ENCODE measurements at regions not wholly inside any gene's neighbourhood (a gene's known extent, or its start where the extent isn't known, plus 50 kb on each side); places are given as distances from the start of the nearest gene placed in this dataset.

DNA sequence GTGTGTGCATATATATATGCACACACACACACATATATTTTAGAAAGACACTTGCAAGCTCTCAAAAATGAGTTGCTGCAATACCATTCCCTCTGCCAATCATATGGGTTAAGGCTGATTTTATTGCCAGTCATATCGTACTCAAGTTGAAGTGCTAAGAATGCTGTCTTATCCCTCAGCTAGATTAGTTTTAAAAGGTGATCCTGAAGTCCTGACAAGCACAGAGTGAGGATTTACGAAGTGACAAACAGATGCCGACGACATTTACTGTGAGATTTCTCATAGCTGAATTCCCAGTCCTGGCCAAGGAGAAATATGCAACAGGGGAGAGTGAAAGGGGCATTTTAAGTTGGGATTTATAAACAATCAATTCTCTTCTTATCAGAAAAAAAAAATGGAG is 126.2 kb upstream of the RBFOX1 start:
- H3K9me3 ChIP-seq, result no peaks in the 10 kb centered on the region
- no peaks in the 10 kb centered on the region for H3K36me3 ChIP-seq
- H3K27ac ChIP-seq, result no peak overlapping the region
- H3K4me3 ChIP-seq, result no peak overlapping the region
- H3K4me1 ChIP-seq, result no peaks in the 10 kb centered on the region
- TF ChIP-seq POLR2AphosphoS5 (IDR thresholded peaks at IDR 0.05) (no peak), POLR2A (IDR thresholded peaks at IDR 0.05) (no peak), EP300 (IDR thresholded peaks at IDR 0.05) (no peak)
- TF ChIP-seq, protein P1, sequence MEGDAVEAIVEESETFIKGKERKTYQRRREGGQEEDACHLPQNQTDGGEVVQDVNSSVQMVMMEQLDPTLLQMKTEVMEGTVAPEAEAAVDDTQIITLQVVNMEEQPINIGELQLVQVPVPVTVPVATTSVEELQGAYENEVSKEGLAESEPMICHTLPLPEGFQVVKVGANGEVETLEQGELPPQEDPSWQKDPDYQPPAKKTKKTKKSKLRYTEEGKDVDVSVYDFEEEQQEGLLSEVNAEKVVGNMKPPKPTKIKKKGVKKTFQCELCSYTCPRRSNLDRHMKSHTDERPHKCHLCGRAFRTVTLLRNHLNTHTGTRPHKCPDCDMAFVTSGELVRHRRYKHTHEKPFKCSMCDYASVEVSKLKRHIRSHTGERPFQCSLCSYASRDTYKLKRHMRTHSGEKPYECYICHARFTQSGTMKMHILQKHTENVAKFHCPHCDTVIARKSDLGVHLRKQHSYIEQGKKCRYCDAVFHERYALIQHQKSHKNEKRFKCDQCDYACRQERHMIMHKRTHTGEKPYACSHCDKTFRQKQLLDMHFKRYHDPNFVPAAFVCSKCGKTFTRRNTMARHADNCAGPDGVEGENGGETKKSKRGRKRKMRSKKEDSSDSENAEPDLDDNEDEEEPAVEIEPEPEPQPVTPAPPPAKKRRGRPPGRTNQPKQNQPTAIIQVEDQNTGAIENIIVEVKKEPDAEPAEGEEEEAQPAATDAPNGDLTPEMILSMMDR (IDR thresholded peaks at IDR 0.05), result no peak
- WGBS, 2 donors, result 34 to 50% methylated on average over 4 of the region's 4 CpGs
- DNase-seq (no peak), ATAC-seq (ENCODE audit: low FRiP score in 2 of 2) (no peak)
- H3K27me3 ChIP-seq, result no peaks in the 10 kb centered on the region

DNA sequence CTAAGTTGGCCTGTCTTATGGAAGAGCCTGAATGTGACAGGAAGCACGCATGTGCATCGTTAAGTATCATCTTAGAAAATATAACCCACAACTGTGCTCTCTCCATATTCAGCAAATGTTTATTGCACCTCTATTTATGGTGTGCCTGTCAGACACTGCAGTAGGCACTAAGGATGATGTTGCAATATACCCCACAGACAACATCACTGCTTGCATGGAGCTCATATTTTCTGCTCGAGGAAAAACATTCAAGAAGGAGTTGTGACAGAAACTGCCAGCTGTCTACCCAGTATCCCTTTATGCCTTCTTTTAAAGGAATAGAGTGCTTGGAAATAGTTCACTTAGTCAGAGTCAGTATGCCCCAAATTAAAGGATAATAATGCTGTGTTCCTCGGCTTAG is 132.3 kb upstream of the RBFOX1 start:
- no peak for TF ChIP-seq POLR2A (IDR thresholded peaks at IDR 0.05)
- TF ChIP-seq, protein P1 (IDR thresholded peaks at IDR 0.05), result no peak
- no peak for TF ChIP-seq EP300 (IDR thresholded peaks at IDR 0.05)
- TF ChIP-seq POLR2AphosphoS5 (IDR thresholded peaks at IDR 0.05), result no peak
- ATAC-seq (ENCODE audit: low FRiP score in 2 of 2) (no peak), DNase-seq (no peak)
- Histone ChIP-seq H3K4me1 (no peaks in the 10 kb centered on the region), H3K36me3 (no peaks in the 10 kb centered on the region), H3K27ac (no peak overlapping the region), H3K9me3 (peaks cover 0 to 5% (median 0%) of the 10 kb centered on the region in 4 donors), H3K4me3 (no peak overlapping the region), H3K27me3 (no peaks in the 10 kb centered on the region)
- 54 to 76% methylated on average over 4 of the region's 4 CpGs for WGBS, 2 donors

DNA sequence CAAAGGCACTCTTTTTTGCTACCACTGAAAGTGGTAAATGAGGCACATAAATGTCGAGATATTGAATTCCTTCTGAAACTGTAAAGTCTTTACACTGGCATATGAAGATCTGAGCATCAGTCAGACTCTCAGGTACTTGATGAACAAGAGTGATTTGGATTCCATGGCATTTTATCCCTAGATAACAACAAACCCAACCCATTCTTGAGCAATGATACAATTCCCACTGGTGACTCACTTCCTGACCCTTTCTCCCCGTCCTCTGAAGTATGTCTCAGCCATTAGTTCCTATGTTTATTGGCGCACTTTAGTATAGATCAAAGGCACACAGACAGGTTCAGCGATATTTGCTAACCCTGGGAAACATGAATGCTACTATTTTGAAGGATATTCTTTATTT is 147.0 kb upstream of the RBFOX1 start:
- TF ChIP-seq, protein P1 (IDR thresholded peaks at IDR 0.05), result no peak
- TF ChIP-seq POLR2AphosphoS5 (IDR thresholded peaks at IDR 0.05), result no peak
- TF ChIP-seq POLR2A (IDR thresholded peaks at IDR 0.05), result no peak
- no peak for TF ChIP-seq EP300 (IDR thresholded peaks at IDR 0.05)
- Histone ChIP-seq H3K9me3 (no peaks in the 10 kb centered on the region), H3K27me3 (no peaks in the 10 kb centered on the region), H3K4me3 (no peak overlapping the region), H3K36me3 (no peaks in the 10 kb centered on the region), H3K27ac (no peak overlapping the region), H3K4me1 (no peaks in the 10 kb centered on the region)
- no peak for ATAC-seq (ENCODE audit: low FRiP score in 2 of 2)
- WGBS, 2 donors, result 45 to 60% methylated on average over 4 of the region's 4 CpGs
- no peak for DNase-seq

DNA sequence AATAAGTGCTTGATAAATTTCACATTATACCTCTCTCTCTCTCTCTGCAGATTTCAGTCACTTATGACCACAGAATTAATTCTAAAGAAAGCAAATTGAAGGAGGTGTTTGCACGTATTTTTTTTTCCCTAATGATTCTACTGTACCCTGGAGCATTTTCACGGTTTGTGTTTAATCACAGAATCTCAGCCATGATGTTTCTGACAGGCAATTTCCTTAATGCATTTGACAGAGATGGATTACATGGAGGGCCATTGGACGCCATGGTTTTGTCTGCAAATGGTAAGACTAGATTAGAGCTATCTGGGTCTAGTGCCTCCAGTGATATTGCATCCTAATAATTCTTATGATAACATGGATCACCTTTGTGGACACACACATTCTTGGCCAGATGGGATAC is 147.5 kb upstream of the RBFOX1 start:
- TF ChIP-seq, protein P1 (IDR thresholded peaks at IDR 0.05), result no peak
- no peak for TF ChIP-seq POLR2A (IDR thresholded peaks at IDR 0.05)
- no peak for TF ChIP-seq EP300 (IDR thresholded peaks at IDR 0.05)
- TF ChIP-seq POLR2AphosphoS5 (IDR thresholded peaks at IDR 0.05), result no peak
- no peaks in the 10 kb centered on the region for H3K36me3 ChIP-seq
- H3K9me3 ChIP-seq, result no peaks in the 10 kb centered on the region
- no peak overlapping the region for H3K27ac ChIP-seq
- DNase-seq (no peak), ATAC-seq (ENCODE audit: low FRiP score in 2 of 2) (no peak)
- 48 to 58% methylated on average over 3 of the region's 3 CpGs for WGBS, 2 donors
- H3K4me1 ChIP-seq, result no peaks in the 10 kb centered on the region
- no peaks in the 10 kb centered on the region for H3K27me3 ChIP-seq
- H3K4me3 ChIP-seq, result no peak overlapping the region

DNA sequence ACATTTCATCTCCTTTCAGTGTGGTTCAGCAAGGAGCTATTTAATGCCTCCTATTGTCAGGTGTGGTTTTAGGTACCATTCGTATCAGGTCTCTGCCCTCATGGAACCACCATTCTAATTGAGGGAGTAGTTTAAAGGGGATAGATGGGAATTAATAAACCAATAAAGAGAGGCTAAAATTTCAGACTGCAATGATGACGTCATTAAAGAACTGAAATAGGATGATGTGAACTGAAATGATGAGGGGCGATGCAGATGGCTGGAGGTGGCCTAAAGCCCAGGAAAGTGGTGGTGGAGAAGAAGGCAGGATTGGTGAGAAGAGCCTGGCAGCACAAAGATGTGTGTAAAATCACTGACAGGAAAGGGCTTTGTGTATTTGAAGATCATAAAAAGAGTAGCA is 148.9 kb upstream of the RBFOX1 start:
- ATAC-seq (ENCODE audit: low FRiP score in 2 of 2) (no peak), DNase-seq (no peak)
- 78 to 87% methylated on average over 3 of the region's 3 CpGs for WGBS, 2 donors
- Histone ChIP-seq H3K4me1 (no peaks in the 10 kb centered on the region), H3K36me3 (no peaks in the 10 kb centered on the region), H3K27me3 (no peaks in the 10 kb centered on the region), H3K27ac (no peak overlapping the region), H3K4me3 (no peak overlapping the region), H3K9me3 (no peaks in the 10 kb centered on the region)
- TF ChIP-seq EP300 (IDR thresholded peaks at IDR 0.05), result no peak
- no peak for TF ChIP-seq POLR2A (IDR thresholded peaks at IDR 0.05)
- TF ChIP-seq, protein P1 (IDR thresholded peaks at IDR 0.05), result no peak
- no peak for TF ChIP-seq POLR2AphosphoS5 (IDR thresholded peaks at IDR 0.05)
